GM18867 (cell line): ENCODE measurements at regions not wholly inside any gene's neighbourhood (a gene's known extent, or its start where the extent isn't known, plus 50 kb on each side); places are given as distances from the start of the nearest gene placed in this dataset.

Source experiments
- ATAC-seq: cut with Tn5 transposase; IDR thresholded peaks from one replicate; pipeline ENCODE4 v1.9.1; 2021; ENCODE audit warnings: mild to moderate bottlenecking, moderate library complexity; ENCODE audit not compliant: unreplicated experiment

DNA sequence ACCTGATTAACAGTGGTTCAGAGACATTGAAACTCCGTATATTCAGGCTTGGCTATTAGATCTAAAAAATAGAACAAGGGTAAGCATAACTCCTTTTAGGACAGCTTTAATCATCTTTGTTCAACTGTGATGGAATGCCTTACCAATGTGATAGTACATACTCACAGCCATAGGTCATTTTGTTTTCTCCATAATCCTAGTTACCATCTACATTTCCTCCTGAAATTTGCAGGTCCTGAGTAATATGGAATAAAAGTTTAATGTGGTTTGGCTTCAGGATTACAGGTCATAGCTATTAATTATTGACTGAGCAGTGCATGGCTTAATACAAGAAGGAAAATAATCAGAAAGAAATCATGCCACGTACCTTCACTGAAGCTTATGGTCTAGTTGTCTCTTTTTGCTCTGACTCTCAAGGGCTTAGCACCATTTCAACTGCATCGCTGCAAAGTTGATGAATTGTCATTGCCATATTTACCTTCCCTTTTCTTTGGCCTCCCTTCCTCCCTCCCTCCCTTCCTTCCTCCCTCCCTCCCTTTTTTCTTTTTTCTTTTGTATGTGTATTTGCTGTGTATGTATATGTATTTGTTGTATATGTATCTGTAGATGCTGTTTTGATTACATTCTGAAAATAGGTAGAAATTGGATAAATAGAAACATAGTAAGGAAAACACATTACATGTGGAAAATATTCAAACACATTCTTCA lies 250.9 kb upstream of the ZNF608 start:
- no peak for ATAC-seq

DNA sequence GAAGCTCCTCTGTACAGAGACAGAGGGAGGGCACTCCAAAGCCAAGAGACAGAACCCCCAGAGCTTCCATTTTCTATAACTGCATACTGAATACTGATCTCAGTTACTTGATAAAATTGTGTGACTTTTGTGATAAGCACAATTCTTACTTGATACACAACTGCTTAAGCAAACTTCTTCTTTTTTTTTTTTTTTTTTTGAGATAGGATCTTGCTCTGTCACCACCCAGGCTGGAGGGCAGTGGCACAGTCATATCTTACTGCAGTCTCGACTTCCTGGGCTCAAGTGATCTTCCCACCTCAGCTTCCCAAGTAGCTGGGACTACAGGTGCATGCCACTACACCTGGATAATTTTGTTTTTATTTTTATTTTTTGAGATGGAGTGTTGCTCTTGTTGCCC lies 252.1 kb upstream of the ZNF608 start:
- ATAC-seq: no peak

DNA sequence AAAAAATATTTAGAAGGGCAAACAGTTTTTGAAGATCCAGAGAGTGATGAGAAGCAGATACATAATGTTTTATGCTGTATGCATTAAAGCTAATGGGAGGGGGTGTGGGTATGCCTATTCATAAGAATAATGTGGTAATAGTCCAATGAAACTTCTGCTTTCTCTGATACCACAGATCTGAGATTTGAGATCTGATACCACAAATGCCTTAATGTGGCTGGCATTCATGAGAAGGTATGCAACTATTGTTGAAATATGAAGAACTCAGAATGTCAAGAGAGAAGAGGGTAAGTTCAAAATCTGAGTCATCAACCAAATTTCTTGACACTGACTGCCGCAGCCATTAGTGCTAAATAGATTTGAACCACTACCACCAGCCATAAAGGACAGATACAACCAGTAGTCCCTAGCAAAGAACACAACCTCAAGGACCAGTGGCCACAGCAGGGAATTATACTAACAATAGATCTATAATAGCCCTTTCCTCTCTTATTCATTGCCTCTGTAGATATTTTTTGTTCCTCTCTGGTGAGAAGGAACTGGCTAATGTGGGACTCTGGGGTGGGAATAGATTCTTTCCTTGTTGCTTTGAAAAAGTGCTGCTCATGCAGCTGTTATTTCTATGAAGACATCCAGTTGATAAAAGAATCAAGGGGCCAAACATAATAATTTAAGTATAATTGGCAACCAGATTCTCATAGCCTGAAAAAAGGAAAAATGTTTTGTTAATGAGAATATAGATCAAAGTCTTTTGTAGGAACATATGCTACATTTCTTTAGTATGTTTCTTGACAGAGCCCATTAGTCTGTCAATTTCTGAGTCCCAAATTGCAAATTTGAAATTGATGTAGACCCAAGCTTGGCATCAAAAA lies 256.5 kb upstream of the ZNF608 start:
- ATAC-seq: no peak

DNA sequence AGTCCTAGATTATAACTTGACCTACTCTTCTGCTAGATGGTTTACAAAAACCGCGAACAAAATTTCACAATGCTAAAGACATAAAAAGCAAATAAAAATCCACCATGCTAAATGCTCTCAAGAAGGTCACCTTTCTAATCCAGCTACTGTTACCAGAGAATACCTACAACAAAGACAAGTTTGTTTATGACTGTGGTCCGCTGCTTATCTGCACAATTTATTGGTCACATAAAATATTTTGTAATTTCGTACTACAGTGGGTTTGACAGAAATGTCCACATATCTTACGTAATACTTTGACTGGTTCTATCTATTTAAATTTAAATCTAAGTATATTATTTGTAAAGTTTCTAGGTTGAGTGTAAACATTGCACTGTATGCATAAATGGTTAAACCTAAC lies 257.6 kb upstream of the ZNF608 start:
- no peak for ATAC-seq

DNA sequence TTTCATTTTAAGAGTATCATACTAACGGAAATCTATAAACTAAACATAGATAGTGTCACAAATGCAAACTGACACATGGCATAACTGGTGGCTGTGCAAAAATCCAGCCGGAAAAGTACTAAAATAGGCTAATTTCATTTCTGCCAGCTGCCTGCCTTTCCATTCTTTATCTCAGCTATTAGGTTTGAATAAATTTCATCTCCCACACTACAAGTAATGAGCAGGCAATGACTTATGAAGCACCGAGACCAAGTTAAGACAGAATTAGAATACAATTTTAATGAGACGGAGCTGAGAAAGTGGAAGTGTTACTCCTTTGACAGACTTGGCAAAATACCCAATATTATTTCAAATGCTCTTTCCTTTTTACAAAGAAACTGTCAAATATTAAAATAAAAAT lies 258.8 kb upstream of the ZNF608 start:
- ATAC-seq: no peak

DNA sequence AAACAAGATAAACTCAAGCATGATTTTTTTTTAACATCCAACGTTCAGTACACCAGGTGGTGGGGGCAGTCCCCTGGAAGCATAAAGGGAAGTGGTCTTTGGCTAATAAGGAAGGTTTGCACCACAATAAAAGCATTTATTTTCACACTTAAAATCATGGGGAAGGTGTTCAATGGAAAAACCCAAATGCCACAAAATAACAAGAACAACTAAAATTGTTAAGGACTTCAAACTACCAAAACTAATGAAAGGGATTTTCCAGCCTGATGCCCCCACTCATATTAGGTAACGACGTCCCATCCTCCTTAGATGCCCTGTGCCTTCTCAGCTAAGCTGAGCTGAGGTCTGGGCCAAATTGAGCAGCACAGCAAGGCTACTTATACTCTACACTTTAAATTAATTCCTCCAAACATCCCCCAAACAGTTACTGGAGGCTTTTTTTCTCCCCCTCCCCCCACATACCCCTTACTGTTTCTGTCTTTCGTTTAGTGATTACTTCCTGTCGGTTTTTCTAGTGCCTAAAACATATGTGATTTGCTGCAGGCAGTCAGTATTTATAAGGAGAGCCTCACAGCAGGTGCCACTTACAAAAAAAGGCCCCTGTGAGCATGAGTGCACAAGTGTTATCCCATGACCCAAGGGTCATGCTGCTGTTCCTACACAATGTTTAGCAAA lies 259.7 kb upstream of the ZNF608 start:
- ATAC-seq: peak; percentile 54

DNA sequence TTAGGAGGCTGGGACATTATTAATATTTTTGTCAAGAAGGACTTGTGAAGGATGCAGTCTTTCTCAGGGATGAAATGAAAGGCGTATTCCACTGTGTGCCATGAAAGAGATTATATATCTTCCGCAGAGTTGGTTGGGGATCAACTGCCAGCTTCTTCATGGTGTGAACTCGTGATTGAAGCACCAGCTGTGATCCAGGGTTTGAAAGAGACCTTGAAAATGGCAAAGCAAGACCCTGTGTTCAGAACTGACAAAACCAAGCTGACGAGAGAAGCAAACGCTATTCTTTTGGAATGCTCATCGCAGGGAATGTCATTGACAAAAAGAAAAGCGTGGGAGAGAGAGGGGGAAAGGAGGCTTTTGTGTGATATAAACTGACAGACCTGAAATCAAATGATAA lies 263.9 kb upstream of the ZNF608 start:
- ATAC-seq: no peak

DNA sequence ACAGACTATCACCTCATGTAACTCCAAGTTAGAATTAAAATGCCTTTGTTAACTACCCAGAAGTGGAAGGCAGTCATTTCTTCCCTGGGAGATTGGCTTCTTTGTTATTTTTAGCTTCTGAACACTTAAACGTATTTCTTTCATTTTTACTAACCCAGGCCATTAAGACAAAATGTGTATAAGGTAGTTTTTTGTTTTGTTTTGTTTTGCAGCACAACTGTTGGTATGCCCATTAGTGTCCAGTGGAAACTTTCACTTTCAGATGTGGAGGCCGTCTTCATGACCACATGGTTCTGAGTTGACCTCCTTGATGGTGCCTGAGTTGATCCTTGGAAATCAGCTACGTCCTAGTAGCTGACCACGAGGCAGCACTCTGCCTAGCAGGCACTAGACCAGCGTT lies 264.6 kb upstream of the ZNF608 start:
- peak; percentile 66 for ATAC-seq

DNA sequence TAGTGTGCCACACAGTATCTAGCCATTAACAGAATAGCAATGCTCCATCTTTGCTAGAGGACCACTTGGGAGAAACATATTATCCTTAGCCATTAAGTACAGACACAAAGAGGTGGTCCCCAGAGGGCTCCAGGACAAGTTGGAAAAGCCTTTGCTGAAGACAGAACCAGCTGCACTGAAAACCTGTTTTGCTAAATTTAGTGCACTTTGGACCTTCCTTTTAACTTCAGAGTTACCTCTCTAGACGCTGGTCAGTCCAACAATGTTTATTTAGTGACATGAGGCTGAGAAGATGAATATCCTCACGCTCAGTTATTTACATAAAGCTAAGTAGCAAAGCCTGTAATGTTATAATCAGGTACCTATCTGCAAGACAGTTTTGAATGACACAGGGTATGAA lies 265.0 kb upstream of the ZNF608 start:
- ATAC-seq: no peak

DNA sequence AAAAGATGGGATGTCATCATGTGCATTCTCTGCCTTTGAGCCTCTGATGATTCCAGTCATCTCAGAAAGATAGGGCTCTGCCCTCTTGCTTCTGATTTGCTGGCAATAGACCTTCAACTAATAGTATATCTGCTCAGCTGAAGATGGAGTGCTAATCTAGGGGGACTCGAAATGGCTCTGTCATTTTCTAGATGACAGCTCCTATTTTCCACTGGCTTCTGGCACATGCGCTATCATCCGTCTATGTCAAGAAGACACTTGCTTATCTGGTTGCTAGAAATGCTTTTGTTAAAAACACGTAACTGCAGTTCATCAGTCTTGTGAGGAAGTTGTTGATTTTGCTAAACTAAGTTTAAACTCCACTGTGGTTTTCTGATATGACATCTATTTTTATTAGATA lies 265.5 kb upstream of the ZNF608 start:
- no peak for ATAC-seq

DNA sequence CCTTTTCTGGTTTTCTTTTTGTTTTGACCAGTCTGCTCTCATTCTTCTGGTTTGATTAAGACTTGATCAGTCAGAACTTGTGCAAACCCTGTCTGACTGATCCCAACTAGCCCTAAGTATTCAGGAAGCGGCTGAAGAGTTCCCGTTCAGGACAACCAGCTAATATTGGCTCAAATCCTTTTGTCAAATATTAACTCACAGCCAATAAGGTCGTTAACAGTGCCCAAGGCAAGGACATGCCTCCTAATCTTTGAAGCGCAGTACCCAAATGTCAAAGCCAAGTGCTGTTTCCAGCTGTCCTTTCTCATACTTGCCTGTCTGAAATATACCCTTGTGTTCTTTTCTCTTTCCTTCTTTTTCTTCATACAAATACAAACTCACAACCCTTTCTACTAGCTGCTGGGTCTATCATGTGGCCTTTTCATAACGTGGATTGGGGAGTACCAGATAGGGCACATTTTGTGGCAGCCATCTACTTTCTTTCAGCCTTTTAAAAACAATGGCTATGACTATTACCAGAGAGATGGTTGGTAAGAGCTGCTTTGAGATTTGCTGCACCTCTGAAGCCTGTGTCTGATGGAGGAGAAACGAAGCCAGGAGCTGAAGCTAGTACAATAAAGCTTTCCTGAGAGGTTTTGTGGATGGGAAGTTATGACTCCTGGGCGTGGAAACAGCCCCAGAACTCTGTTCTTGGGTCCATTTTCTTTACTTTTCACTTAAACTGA lies 266.4 kb upstream of the ZNF608 start:
- ATAC-seq: no peak

DNA sequence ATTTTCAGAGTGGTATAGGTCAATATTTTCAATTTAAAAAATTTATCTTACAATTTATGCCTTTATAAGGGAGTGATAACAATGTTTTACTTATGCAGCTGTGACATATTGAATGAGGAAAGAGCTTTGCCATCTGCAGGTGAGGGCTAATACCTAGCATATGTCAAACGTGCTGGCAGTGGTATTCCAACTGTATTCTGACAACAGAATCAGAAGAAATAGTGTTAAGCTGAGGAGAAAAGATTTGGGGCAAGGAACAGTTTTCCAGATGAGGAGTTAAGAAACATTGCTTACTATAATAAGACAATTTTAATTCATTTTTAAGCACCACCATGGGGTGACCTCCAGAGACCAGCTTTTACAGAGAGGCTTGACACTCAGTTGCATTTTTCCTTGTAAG lies 267.8 kb upstream of the ZNF608 start:
- no peak for ATAC-seq

DNA sequence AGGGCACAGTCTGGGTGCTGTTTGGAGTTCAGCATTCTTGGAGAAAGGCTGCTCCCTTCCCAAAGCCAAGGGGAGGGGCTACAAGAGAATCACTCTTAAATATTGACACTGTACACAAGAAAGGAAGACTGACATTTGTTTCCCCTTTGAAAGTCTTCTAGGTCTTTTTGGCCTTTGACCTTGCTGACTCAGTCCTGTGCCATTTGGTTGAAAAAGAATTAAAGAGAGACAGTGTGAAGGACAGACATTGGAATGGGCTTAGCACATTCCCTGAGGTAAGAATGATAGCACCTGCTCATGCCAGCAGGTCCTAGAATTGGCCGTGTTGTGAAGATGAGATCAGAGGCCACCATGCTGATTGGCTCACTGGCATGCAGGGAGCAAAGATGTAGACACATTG lies 271.4 kb upstream of the ZNF608 start:
- no peak for ATAC-seq

DNA sequence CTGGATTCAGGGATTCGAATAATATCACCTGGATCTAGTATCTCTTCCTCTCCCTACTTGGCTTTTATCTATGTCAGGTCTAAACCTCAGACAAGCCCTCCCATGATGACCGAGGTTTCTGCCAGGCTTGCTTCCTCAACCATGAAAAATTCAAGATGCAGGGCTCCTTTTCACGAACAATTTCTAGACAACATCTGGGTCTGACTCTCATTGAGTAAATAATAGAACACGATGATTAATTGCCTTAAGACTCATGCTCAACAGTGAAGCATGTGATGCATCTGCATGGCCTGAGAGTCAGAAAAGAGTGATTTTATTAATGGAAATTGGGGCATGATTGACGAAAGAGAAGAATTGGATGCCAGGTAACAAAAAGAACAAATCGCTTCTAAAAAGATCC lies 277.2 kb upstream of the ZNF608 start:
- no peak for ATAC-seq

DNA sequence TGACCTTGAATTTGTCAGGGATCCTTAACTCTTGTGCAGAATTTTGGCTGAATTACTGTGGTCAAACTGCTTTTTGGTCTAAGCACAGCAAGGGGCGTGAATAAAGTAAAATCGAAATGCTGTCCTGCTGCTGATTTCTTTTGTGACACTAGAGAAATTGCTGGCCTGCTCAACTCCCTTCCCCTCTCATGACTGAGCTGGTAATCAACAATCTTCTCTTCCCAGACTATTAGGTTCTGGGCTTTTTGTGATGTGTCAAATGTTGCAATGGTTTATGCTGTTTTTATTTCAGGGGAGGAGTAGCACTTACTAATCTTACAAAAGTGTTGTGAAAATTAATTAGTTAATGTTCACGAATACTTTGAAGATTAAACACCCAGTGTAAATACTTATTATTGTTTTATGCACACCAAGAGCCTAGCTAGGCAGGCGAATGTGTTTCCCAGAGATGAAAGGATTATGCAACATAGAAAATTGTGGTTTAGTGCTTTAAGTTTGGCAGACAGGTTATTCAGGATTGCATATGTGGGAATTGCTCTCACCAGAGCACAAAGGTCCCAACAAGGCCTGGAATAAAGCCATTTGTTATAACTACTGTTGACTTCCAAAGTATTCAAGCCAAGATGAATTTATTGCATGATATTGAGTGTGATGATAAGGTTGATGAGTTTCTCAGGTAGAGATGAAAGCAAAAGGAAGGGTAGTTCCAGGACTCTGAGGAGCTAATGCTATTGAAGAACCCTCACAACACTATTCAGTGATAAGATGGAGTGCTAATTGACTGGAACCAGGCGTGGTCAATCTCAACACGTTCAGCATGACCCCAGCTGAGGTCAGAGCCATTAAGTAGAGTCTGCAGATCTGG lies 280.7 kb upstream of the ZNF608 start:
- ATAC-seq: no peak

DNA sequence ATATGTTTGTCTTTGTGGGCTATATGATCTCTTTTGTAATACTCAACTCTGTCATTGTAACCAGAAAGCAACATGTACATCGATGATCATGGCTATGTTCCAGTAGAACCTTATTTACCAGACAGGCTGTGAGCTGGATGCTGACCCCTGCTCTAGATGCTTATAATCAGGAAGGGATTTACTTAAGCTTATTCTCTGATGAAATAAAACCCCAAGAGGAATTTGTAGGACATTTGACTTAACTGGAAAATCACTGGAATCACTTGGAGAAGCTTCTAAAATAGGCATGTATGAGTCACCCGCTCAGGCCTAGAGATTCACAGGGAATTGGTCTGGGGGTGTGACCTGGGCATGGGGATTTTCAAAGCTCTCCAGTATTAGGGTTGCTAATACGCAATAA lies 285.8 kb upstream of the ZNF608 start:
- no peak for ATAC-seq

DNA sequence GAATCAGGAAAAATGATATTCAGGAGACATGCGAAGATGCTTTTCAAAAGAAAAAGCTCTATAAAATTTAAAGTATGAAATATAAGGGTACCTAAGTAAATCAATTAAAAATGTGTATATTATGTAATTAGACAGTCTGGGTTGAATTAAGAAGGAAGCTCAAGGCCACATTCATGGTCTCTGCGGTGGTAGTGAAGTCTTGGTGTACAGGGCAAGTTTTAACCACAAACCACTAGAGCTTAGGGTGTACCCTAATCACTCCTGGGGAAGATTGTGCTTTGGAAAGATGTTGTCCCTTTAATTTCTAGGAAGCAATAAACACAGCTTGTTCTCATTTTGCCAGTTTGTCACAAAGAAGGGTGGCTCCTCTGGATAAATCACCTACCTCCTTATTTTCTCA lies 287.2 kb upstream of the ZNF608 start:
- no peak for ATAC-seq

DNA sequence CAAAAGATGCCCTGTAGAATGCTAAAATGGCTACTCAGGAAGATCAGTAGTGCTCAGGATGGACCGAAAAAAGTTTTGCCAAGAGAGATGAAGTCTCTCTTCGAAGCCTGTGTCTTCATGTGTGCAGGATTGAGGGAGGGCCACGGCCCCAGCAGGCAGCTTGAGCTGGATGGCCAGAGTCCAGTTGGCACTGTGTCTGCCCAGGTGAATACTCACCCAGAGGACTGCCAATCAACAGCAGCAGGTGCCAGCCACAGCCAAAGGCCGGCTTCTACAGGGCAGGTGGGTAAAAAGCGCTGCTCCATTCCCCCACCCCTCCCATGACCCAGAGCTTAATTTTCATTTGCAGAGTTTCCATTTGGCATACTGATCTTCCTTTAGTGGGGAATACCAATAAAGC lies 287.9 kb upstream of the ZNF608 start:
- ATAC-seq: no peak

DNA sequence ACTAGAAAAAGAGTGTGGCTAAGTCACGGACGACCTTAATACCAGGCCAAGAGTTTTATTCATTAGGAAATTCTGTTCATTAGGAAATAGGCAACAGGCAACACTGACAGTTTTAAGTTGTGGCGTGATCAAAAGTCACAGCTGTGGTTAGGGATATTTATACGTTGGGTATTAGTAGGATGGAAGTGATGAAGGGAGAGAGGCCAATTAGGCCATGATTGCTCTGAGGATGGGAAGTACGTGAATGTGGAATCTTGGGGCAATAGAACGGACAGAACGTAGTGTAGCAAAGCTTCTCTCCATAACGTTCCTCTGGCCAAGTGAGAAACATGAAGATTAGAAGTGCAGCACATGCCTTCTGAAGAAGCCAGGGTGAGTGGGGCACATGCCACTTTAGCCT lies 290.1 kb upstream of the ZNF608 start:
- no peak for ATAC-seq

DNA sequence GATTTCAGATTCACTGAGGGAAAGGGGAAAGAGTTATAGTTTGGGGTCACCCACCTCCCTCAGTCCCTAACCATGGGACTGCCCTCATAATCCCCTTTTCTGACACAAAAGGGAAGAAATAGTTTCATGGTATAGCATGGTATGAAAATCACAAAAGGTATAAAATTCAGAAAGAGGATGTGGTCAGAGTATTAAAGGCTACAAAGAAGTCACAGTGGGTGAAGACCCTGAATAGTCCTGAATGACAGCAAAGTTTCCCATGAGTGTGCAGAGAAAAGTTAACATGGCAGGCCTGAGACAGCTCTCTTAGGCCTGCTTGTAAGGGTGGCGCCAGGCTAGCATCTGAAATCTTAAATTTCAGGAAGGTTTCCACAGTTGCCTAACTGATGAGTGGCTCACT lies 290.6 kb upstream of the ZNF608 start:
- ATAC-seq: no peak
